ENCODE measurements at regions not wholly inside any gene's neighbourhood (a gene's known extent, or its start where the extent isn't known, plus 50 kb on each side); places are given as distances from the start of the nearest gene placed in this dataset.

DNA sequence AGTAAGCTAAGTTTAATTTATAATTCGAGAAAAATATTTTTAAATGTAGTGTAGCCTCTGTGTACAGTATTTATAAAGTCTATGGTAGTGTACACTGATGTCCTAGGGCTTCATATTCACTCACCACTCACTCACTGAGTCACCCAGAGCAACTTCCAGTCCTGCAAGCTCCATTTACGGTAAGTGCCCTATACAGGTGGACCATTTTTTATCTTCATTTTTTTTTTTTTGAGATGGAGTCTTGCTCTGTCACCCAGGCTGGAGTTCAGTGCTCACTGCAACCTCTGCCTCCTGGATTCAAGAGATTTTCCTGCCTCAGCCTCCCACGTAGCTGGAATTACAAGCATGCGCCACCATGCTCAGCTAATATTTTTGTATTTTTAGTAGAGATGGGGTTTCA is 104.2 kb downstream of the PDCL3 start:
- DNase-seq (ENCODE audit: low read depth), result no peak
- no peak overlapping the region for H3K4me3 ChIP-seq (ENCODE audit: control insufficient read depth, low read depth, low read length)
- TF ChIP-seq, protein P1, sequence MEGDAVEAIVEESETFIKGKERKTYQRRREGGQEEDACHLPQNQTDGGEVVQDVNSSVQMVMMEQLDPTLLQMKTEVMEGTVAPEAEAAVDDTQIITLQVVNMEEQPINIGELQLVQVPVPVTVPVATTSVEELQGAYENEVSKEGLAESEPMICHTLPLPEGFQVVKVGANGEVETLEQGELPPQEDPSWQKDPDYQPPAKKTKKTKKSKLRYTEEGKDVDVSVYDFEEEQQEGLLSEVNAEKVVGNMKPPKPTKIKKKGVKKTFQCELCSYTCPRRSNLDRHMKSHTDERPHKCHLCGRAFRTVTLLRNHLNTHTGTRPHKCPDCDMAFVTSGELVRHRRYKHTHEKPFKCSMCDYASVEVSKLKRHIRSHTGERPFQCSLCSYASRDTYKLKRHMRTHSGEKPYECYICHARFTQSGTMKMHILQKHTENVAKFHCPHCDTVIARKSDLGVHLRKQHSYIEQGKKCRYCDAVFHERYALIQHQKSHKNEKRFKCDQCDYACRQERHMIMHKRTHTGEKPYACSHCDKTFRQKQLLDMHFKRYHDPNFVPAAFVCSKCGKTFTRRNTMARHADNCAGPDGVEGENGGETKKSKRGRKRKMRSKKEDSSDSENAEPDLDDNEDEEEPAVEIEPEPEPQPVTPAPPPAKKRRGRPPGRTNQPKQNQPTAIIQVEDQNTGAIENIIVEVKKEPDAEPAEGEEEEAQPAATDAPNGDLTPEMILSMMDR (conservative IDR thresholded peaks at IDR 0.05; ENCODE audit: control insufficient read depth, insufficient read depth, low read depth, low read length), result no peak

DNA sequence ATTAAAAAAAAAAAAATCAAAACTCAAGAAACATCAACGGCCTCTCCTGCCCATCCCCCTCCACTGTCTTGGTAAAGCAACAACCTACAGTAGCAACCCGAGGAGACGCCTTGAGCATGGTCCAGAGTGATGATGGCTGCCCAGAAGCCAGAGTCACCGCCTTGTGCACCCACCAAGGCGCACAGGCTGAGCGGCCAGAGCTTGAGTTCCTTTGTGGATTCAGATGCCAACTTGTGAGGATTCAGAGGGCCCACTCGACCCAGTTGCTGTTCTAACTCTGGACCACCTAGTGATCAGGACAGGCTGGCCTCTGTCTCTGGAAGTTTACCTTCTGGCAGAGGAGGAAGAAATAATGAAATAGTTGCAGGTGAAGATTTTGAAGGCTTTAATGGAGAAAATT is 105.0 kb downstream of the PDCL3 start:
- TF ChIP-seq, protein P1 (conservative IDR thresholded peaks at IDR 0.05; ENCODE audit: control insufficient read depth, insufficient read depth, low read depth, low read length), result no peak

DNA sequence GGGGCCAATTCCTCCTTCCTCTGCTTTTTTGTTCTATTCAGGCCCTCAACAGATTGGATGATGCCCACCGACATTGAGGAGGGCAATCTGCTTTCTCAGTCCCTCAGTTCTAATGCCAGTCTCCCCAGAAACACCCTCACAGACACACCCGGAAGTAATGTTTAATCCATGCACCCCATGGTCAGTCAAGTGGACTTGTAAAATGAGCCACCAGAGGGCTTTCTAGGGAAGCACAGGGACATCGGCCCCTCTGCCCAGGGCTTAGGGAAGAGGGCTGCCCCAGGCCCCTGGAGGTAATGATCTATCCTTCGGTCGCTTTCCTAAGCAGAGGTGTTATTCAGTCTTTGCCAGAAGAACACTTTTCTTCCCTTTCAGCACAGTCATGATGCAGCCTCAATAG is 107.4 kb downstream of the PDCL3 start:
- H3K4me3 ChIP-seq (ENCODE audit: control insufficient read depth, low read depth, low read length), result no peak overlapping the region
- no peak for DNase-seq (ENCODE audit: low read depth)
- TF ChIP-seq, protein P1 (conservative IDR thresholded peaks at IDR 0.05; ENCODE audit: control insufficient read depth, insufficient read depth, low read depth, low read length), result no peak

More for the DNA sequence above, 105.0 kb downstream of the PDCL3 start:
- H3K4me3 ChIP-seq (ENCODE audit: control insufficient read depth, low read depth, low read length), result no peak overlapping the region
- DNase-seq (ENCODE audit: low read depth), result no peak

DNA sequence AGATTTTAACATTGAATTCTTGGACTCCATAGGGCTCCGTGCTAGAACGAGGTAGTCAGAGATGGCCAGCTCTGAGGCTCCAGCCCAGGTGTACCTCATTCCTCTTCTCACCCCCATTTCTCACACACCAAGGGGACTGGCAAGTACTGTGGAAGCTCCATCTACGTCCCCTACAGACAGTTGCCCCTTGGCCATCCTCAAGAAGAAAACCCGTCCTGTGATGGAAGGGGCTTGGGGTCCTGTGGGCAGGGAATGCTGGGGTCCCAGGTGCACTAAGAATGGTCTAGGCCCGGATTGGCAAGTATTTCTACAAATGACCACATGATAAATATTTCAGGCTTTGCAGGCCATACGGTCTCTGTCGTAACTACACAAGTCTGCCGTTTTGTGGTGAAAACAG is 110.3 kb downstream of the PDCL3 start:
- TF ChIP-seq, protein P1 (conservative IDR thresholded peaks at IDR 0.05; ENCODE audit: control insufficient read depth, insufficient read depth, low read depth, low read length), result no peak
- no peak for DNase-seq (ENCODE audit: low read depth)
- no peak overlapping the region for H3K4me3 ChIP-seq (ENCODE audit: control insufficient read depth, low read depth, low read length)

DNA sequence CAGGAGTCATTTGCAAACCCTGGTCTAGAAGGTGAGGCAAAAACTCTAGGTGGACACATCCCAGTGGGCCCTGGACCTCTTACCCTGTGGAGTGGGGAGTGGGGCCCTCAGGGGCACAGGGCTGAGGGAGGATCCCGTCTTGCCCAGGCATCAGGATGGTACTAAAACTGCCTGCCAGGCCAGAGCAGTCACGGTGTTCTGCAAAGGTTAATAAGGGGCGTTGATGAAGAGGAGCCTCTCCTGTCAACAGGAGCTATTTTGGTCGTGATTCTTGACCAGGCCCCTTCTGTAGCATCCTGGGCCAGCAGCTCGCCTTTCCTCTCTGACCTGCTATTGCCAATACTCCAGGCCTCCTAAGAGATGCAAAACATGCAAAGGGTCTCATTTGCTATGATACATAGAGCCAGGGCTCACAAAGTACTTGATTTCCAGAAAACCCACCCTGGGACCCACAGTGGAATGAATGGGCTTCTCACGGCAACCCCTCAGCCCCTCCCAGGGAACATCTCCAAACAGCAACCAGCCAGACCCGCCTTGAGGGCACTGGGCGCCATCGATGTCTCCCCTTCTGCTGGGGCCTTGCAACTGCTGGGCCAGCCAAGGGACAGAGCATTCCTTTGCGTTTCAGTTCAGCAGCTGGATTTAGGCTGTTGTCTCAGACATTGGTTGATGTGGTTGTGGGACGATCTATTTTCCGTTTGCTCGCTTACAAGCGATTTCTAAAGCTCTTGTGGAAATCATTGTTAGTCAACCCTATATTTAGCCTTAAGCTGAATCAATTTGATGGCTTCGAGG is 111.1 kb downstream of the PDCL3 start:
- TF ChIP-seq, protein P1 (conservative IDR thresholded peaks at IDR 0.05; ENCODE audit: control insufficient read depth, insufficient read depth, low read depth, low read length), result no peak
- no peak for DNase-seq (ENCODE audit: low read depth)
- H3K4me3 ChIP-seq (ENCODE audit: control insufficient read depth, low read depth, low read length), result no peak overlapping the region

DNA sequence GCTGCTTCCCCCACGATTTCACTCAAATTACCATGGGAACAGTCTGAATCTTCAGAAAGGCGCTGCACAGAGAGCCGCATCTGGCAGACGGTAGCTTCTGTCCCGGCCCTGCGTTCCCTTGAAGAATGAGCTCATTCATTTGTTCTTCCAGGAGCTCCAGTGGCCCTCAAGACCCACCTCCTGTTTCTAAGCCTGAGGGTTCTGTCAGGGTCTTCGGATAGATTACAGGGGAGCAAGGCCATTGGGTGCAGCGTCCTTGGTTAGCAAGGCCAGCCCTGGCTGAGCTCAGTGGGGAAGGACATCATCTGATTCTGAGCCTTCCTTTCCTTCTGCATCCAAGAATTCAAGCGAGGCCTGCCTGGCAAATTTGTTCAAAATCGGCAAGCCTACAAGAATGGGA is 111.9 kb downstream of the PDCL3 start:
- TF ChIP-seq, protein P1 (conservative IDR thresholded peaks at IDR 0.05; ENCODE audit: control insufficient read depth, insufficient read depth, low read depth, low read length), result no peak
- H3K4me3 ChIP-seq (ENCODE audit: control insufficient read depth, low read depth, low read length), result no peak overlapping the region
- DNase-seq (ENCODE audit: low read depth), result no peak

Data from fibroblast of mammary gland (primary cell).